ENCODE measurements at regions not wholly inside any gene's neighbourhood (a gene's known extent, or its start where the extent isn't known, plus 50 kb on each side); places are given as distances from the start of the nearest gene placed in this dataset.

GRCh38 chr4:89410687-89411086, 103.1 kb upstream of the GPRIN3 start:
- no peaks in the 10 kb centered on the region for H3K9me3 ChIP-seq (replicated peaks; ENCODE audit: control insufficient read depth, insufficient read depth, low read length)
- H3K9ac ChIP-seq (replicated peaks; ENCODE audit: extremely low read depth, insufficient read depth, low read length): no peak overlapping the region
- H3K36me3 ChIP-seq (ENCODE audit: control insufficient read depth in 2 of 2, extremely low read depth in 1 of 2, insufficient read depth in 2 of 2, low read length in 2 of 2): no peaks in the 10 kb centered on the region
- H3K27me3 ChIP-seq (ENCODE audit: control insufficient read depth in 2 of 2, insufficient read depth in 2 of 2, low read length in 2 of 2): peaks cover 0 to 2% of the 10 kb centered on the region in 2 experiments
- ChIA-PET POLR2A (no interaction called here), CTCF (interaction anchor here (1.1 kb wide), 1 partner anchor 18 kb away, joined by 3 read pairs; no protein-coding TSS in a partner anchor)
- peak overlapping the region; percentile 24 for H2AFZ ChIP-seq (ENCODE audit: low read depth, low read length)
- no peak overlapping the region for H3K27ac ChIP-seq (ENCODE audit: insufficient read depth, low read depth, low read length)
- dilution Hi-C loops (cut with MboI; ENCODE audit: extremely low pct_ligation_motif_present, low sequenced_read_pairs): no loop called here
- intact Hi-C loops (cut with micrococcal nuclease): no loop called here
- H4K20me1 ChIP-seq (replicated peaks; ENCODE audit: control insufficient read depth, extremely low read depth, insufficient read depth, low read length): no peaks in the 10 kb centered on the region
- H3K4me1 ChIP-seq (ENCODE audit: control insufficient read depth, extremely low read depth, insufficient read depth, low read length): no peaks in the 10 kb centered on the region
- FAIRE-seq (no peak), DNase-seq (ENCODE audit: low read depth, low spot score) (no peak)
- BruUV-seq (replicated peaks): no TSS peak
- H3K9me1 ChIP-seq (replicated peaks; ENCODE audit: control insufficient read depth, extremely low read depth, insufficient read depth, low read length): no peaks in the 10 kb centered on the region
- H3K4me2 ChIP-seq (ENCODE audit: insufficient read depth, low read length): no peak overlapping the region
- H3K4me3 ChIP-seq (replicated peaks in 1 of 3; ENCODE audit: insufficient read depth in 1 of 3, low read depth in 1 of 3, low read length in 3 of 3): no peak overlapping the region
- H3K79me2 ChIP-seq (ENCODE audit: control insufficient read depth, insufficient read depth, low read length): no peaks in the 10 kb centered on the region
- TF ChIP-seq, protein P1, sequence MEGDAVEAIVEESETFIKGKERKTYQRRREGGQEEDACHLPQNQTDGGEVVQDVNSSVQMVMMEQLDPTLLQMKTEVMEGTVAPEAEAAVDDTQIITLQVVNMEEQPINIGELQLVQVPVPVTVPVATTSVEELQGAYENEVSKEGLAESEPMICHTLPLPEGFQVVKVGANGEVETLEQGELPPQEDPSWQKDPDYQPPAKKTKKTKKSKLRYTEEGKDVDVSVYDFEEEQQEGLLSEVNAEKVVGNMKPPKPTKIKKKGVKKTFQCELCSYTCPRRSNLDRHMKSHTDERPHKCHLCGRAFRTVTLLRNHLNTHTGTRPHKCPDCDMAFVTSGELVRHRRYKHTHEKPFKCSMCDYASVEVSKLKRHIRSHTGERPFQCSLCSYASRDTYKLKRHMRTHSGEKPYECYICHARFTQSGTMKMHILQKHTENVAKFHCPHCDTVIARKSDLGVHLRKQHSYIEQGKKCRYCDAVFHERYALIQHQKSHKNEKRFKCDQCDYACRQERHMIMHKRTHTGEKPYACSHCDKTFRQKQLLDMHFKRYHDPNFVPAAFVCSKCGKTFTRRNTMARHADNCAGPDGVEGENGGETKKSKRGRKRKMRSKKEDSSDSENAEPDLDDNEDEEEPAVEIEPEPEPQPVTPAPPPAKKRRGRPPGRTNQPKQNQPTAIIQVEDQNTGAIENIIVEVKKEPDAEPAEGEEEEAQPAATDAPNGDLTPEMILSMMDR (IDR thresholded peaks at IDR 0.05; ENCODE audit: extremely low read depth in 1 of 2, insufficient read depth in 1 of 2, low read depth in 1 of 2, low read length in 2 of 2): no peak
- TF ChIP-seq GATA2 (IDR thresholded peaks at IDR 0.05; ENCODE audit: insufficient read depth, insufficient read length, low read depth, low read length): no peak
- no peak for TF ChIP-seq EZH2 (IDR thresholded peaks at IDR 0.05; ENCODE audit: borderline replicate concordance, low read depth, low read length, severe bottlenecking)
- no peak for TF ChIP-seq POLR2AphosphoS5 (IDR thresholded peaks at IDR 0.05; ENCODE audit: insufficient read depth, low read depth, low read length)
- no peak for TF ChIP-seq POLR2A (IDR thresholded peaks at IDR 0.05; ENCODE audit: low read depth, low read length)
- TF ChIP-seq FOS (IDR thresholded peaks at IDR 0.05; ENCODE audit: borderline replicate concordance, insufficient read depth, low read length): no peak
- TF ChIP-seq JUN (IDR thresholded peaks at IDR 0.05; ENCODE audit: borderline replicate concordance, insufficient read depth, insufficient read length, low read depth): no peak
- no peak for TF ChIP-seq MYC (IDR thresholded peaks at IDR 0.05; ENCODE audit: low read depth, low read length)
- TF ChIP-seq, protein P2, sequence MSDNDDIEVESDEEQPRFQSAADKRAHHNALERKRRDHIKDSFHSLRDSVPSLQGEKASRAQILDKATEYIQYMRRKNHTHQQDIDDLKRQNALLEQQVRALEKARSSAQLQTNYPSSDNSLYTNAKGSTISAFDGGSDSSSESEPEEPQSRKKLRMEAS (IDR thresholded peaks at IDR 0.05; ENCODE audit: insufficient read depth, insufficient read length): no peak
